ENCODE measurements at regions not wholly inside any gene's neighbourhood (a gene's known extent, or its start where the extent isn't known, plus 50 kb on each side); places are given as distances from the start of the nearest gene placed in this dataset.
"Not testable (repeated sequence)": the region's sequence is repeated elsewhere in the genome, so short reads cannot be mapped to it uniquely, and the experiment has no call there.

- H3K9ac ChIP-seq (ENCODE audit: low read length), result no peak overlapping the region
- no peak overlapping the region for H3K4me2 ChIP-seq (ENCODE audit: low read depth, low read length)
- H3K4me3 ChIP-seq (ENCODE audit: low read length), result no peak overlapping the region
- H3K79me2 ChIP-seq (ENCODE audit: low read length), result no peaks in the 10 kb centered on the region
- no peaks in the 10 kb centered on the region for H3F3A ChIP-seq (ENCODE audit: insufficient read depth, low read length)
- H3K4me1 ChIP-seq (ENCODE audit: low read length), result no peaks in the 10 kb centered on the region
- H3K36me3 ChIP-seq (replicated peaks; ENCODE audit: insufficient read depth, low read length), result no peaks in the 10 kb centered on the region
- no peak for TF ChIP-seq EZH2 (optimal IDR thresholded peaks at IDR 0.05; ENCODE audit: low read depth, low read length)
- TF ChIP-seq EZH2phosphoT487 (IDR thresholded peaks at IDR 0.05; ENCODE audit: low read length), result no peak
- TF ChIP-seq CTCF (IDR thresholded peaks at IDR 0.05; ENCODE audit: low read length), result no peak
- no peaks in the 10 kb centered on the region for H3K9me2 ChIP-seq (replicated peaks; ENCODE audit: insufficient read depth, low read length)
- no peaks in the 10 kb centered on the region; the same call in 1 of the 2 replicates for H3K9me3 ChIP-seq (replicated peaks; ENCODE audit: insufficient read depth, low read length)
- H4K20me1 ChIP-seq (ENCODE audit: insufficient read depth, low read length), result no peaks in the 10 kb centered on the region
- H3K27me3 ChIP-seq (replicated peaks; ENCODE audit: insufficient read depth, low read length), result no peaks in the 10 kb centered on the region
- no peak overlapping the region for H2AFZ ChIP-seq (ENCODE audit: low read length)
- DNase-seq, result no peak
- no peak overlapping the region for H3K27ac ChIP-seq (ENCODE audit: low read length)
Measured at GRCh38 chr5:99765011-99765410, 770.2 kb upstream of the FAM174A start.

- TF ChIP-seq CTCF (IDR thresholded peaks at IDR 0.05; ENCODE audit: low read length) (no peak), EZH2phosphoT487 (IDR thresholded peaks at IDR 0.05; ENCODE audit: low read length) (no peak), EZH2 (optimal IDR thresholded peaks at IDR 0.05; ENCODE audit: low read depth, low read length) (no peak)
- no peaks in the 10 kb centered on the region; the same call in 1 of the 2 replicates for H3K9me3 ChIP-seq (replicated peaks; ENCODE audit: insufficient read depth, low read length)
- no peaks in the 10 kb centered on the region for H3K79me2 ChIP-seq (ENCODE audit: low read length)
- no peak overlapping the region for H3K4me2 ChIP-seq (ENCODE audit: low read depth, low read length)
- no peak overlapping the region for H3K4me3 ChIP-seq (ENCODE audit: low read length)
- no peak overlapping the region for H3K9ac ChIP-seq (ENCODE audit: low read length)
- no peak for DNase-seq
- no peaks in the 10 kb centered on the region for H4K20me1 ChIP-seq (ENCODE audit: insufficient read depth, low read length)
- no peaks in the 10 kb centered on the region for H3K4me1 ChIP-seq (ENCODE audit: low read length)
- no peaks in the 10 kb centered on the region for H3F3A ChIP-seq (ENCODE audit: insufficient read depth, low read length)
- no peak overlapping the region for H3K27ac ChIP-seq (ENCODE audit: low read length)
- H2AFZ ChIP-seq (ENCODE audit: low read length), result no peak overlapping the region
- no peaks in the 10 kb centered on the region for H3K27me3 ChIP-seq (replicated peaks; ENCODE audit: insufficient read depth, low read length)
- no peaks in the 10 kb centered on the region for H3K36me3 ChIP-seq (replicated peaks; ENCODE audit: insufficient read depth, low read length)
- H3K9me2 ChIP-seq (replicated peaks; ENCODE audit: insufficient read depth, low read length), result no peaks in the 10 kb centered on the region
Measured at GRCh38 chr5:99763021-99763774, 772.0 kb upstream of the FAM174A start.

GRCh38 chr5:99747342-99747741 is 787.8 kb upstream of the FAM174A start:
- Histone ChIP-seq H3K27ac (ENCODE audit: low read length) (no peak overlapping the region), H3K27me3 (replicated peaks; ENCODE audit: insufficient read depth, low read length) (no peaks in the 10 kb centered on the region), H3K9me2 (replicated peaks; ENCODE audit: insufficient read depth, low read length) (no peaks in the 10 kb centered on the region), H3K36me3 (replicated peaks; ENCODE audit: insufficient read depth, low read length) (no peaks in the 10 kb centered on the region), H3K9ac (ENCODE audit: low read length) (no peak overlapping the region), H3K9me3 (replicated peaks; ENCODE audit: insufficient read depth, low read length) (no peaks in the 10 kb centered on the region; the same call in 1 of the 2 replicates), H3K4me2 (ENCODE audit: low read depth, low read length) (no peak overlapping the region), H3F3A (ENCODE audit: insufficient read depth, low read length) (no peaks in the 10 kb centered on the region), H4K20me1 (ENCODE audit: insufficient read depth, low read length) (no peaks in the 10 kb centered on the region), H2AFZ (ENCODE audit: low read length) (no peak overlapping the region), H3K4me3 (ENCODE audit: low read length) (no peak overlapping the region), H3K4me1 (ENCODE audit: low read length) (no peaks in the 10 kb centered on the region), H3K79me2 (ENCODE audit: low read length) (no peaks in the 10 kb centered on the region)
- DNase-seq, result no peak
- TF ChIP-seq EZH2phosphoT487 (IDR thresholded peaks at IDR 0.05; ENCODE audit: low read length) (no peak), EZH2 (optimal IDR thresholded peaks at IDR 0.05; ENCODE audit: low read depth, low read length) (no peak), CTCF (IDR thresholded peaks at IDR 0.05; ENCODE audit: low read length) (no peak)

- H3K79me2 ChIP-seq (ENCODE audit: low read length); DNase-seq; H3K9ac ChIP-seq (ENCODE audit: low read length); H4K20me1 ChIP-seq (ENCODE audit: insufficient read depth, low read length); H3K27me3 ChIP-seq (replicated peaks; ENCODE audit: insufficient read depth, low read length); H3K9me3 ChIP-seq (replicated peaks; ENCODE audit: insufficient read depth, low read length); H3K4me1 ChIP-seq (ENCODE audit: low read length); H3K9me2 ChIP-seq (replicated peaks; ENCODE audit: insufficient read depth, low read length); H3K36me3 ChIP-seq (replicated peaks; ENCODE audit: insufficient read depth, low read length); H3F3A ChIP-seq (ENCODE audit: insufficient read depth, low read length); H3K4me2 ChIP-seq (ENCODE audit: low read depth, low read length); H3K27ac ChIP-seq (ENCODE audit: low read length); H3K4me3 ChIP-seq (ENCODE audit: low read length); H2AFZ ChIP-seq (ENCODE audit: low read length): not testable (repeated sequence)
Measured at GRCh38 chr5:99733146-99733545, 802.0 kb upstream of the FAM174A start.

GRCh38 chr5:99730653-99731052 is 801.8 kb upstream of the CHD1 start:
- H3K27me3 ChIP-seq (replicated peaks; ENCODE audit: insufficient read depth, low read length); H4K20me1 ChIP-seq (ENCODE audit: insufficient read depth, low read length); DNase-seq; H3K4me2 ChIP-seq (ENCODE audit: low read depth, low read length); H3K4me1 ChIP-seq (ENCODE audit: low read length); H3F3A ChIP-seq (ENCODE audit: insufficient read depth, low read length); H3K9me2 ChIP-seq (replicated peaks; ENCODE audit: insufficient read depth, low read length); H3K9me3 ChIP-seq (replicated peaks; ENCODE audit: insufficient read depth, low read length); H2AFZ ChIP-seq (ENCODE audit: low read length); H3K4me3 ChIP-seq (ENCODE audit: low read length); H3K9ac ChIP-seq (ENCODE audit: low read length); H3K36me3 ChIP-seq (replicated peaks; ENCODE audit: insufficient read depth, low read length); H3K79me2 ChIP-seq (ENCODE audit: low read length); H3K27ac ChIP-seq (ENCODE audit: low read length): not testable (repeated sequence)

Measured in MM.1S (cell line).